GM21360 (cell line): ENCODE measurements at regions not wholly inside any gene's neighbourhood (a gene's known extent, or its start where the extent isn't known, plus 50 kb on each side); places are given as distances from the start of the nearest gene placed in this dataset.

Experiments
- ATAC-seq: cut with Tn5 transposase; IDR thresholded peaks from one replicate; pipeline ENCODE4 v1.9.1; 2021; ENCODE audit warnings: mild to moderate bottlenecking, moderate library complexity; ENCODE audit not compliant: unreplicated experiment

- peak; percentile 60 for ATAC-seq
These were observed 284.8 kb downstream of the ETS1 start for GRCh38 chr11:128302425-128303186.

- no peak for ATAC-seq
These were observed 285.6 kb downstream of the ETS1 start for GRCh38 chr11:128301756-128302155.

DNA sequence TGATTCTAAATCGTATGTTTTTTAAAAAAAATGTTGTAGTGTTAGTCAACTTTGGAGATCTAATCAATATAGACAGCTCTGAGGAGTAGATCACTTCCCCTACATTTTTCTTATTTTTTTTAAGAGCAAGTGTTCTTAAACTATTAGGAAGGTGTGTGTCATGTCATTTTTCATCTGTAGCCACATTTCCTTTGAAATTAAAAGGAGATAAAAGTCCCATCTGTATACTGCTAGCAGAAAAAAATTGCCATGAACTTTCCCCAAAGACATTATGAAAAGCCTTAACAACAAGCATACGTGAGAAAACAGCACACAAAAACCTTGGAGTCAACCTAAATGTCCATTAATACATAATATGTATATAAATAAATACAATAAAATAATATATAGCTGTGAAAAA, 286.6 kb downstream of the ETS1 start:
- ATAC-seq = no peak

DNA sequence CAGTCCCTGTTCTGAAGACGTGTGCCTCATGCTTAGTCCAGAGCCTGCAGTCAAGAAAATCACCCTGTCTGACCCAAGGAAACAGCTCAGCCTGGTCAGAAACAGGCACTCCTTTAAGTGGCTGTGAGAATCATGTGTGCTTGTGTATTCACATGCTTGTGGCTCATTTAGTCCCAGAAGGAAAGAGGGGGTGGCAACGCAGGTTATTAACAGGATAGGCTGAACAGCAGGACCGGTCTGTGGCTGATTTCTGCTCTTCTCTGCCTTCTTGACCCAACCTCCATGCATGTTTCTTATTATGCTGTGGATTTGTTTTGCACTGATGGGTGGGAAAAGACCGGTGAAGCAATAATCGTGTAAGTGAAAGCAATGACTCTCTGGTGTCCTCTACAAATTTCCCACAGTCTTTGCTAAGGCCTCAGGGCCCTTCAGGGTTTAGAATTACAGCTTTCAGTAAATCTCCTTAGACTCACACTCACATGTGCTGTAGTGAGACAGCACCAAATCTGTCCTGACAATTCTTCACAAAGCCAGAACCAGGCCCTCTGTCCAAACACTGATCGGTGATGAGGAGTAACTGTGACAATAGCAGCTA, 288.1 kb downstream of the ETS1 start:
- peak; percentile 45 for ATAC-seq

DNA sequence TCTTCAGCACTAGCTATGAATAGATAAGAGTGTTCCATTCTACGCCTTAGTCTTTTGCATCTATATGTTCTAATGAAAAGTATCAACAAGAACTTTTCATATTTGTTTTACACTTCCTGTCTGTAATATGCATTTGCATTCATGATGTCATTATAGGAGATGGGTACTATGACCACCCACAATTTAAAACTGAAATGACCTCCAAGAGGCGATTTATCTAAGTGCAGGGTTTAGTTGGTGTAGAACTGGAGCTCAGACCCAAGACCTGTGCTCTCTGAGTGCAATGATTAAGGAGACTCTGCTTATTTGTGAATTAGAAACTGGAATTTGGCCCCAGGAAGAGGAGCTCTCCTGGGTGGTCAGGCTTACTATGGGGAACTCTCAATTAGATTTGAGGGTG, 289.1 kb downstream of the ETS1 start:
- no peak for ATAC-seq

GRCh38 chr11:128297805-128298204, 289.6 kb downstream of the ETS1 start:
- ATAC-seq = no peak

DNA sequence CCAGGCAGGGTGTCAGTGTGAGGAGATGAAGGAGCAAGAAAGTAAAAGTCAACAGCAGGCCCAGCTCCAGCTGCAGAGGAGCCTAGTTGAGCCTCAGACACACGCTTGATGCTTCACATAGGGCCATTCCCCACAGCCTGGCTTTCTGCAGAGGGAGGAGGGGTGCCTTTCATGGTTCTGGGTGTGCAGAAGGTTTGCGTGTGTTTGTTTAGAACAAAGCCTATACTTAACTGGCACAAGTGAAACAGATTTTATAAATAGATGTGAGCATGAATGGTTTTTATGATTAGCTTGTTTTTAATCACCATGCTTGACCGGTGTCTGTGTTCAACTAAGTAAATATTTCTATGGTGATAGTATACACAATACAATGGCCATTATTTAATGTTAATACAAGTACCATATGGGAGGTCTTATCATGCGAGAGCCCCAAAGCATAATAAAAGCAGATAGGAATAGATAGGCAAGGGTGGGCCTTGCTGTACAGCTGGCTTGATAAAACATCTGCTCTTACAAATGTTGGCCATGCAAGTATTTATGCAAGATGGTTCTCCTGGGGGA, 290.2 kb downstream of the ETS1 start:
- no peak for ATAC-seq

- ATAC-seq = no peak
These were observed 292.7 kb downstream of the ETS1 start for GRCh38 chr11:128294671-128295050.

DNA sequence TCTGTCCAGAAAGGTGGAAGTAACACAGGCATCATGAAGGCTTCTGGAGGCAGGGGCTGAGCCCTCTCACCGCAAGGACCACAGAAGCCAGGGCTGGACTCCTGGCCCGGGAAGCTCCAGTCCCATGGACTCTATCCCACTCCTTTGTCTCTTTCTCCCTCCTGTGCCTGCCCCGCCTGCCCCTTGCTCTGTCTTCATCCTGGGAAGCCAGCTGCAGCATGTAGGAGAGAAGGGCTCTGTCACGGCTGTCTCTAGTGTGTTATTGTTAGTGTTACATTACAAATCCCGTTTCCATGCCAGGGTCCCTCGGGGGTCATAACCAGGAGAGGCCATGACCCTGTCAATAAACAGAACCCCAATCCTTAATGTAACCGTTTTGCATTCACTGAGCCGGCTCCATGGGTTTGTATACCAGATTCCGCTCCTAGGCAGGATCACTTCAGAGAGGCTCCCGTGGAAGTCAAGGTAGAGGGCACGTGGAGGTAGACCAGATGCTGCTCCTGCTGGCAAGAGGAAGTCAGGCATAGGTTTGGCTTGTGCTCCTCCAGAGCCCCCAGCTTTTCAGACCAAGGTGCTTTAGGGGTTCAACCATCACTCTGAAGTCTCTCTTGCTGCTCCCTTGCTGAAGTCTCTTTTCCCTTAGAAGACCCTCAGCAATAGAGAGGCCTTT, 293.2 kb downstream of the ETS1 start:
- no peak for ATAC-seq

DNA sequence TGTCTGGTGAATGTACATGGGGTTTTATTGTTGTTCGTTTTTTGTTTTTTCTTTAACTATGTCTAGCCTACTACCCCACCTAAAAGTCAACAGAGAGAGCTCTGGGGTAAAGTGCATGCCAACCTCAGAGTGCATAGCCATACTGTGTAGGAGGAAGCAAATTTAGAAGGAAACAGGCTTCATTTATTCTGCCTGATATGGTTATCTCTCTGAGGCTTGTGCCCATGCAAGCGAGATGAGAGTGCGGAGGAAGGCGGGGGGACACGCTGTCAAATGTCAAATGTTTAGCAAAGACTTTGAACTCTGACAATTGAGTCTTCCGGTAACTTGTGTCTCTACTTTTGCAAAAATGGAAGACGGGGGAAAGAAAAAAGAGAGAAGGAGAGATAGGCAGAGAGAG, 295.5 kb downstream of the ETS1 start:
- no peak for ATAC-seq

- no peak for ATAC-seq
These were observed 296.4 kb downstream of the ETS1 start for GRCh38 chr11:128291007-128291406.

GRCh38 chr11:128290106-128290840, 297.1 kb downstream of the ETS1 start:
- ATAC-seq = peak; percentile 83

DNA sequence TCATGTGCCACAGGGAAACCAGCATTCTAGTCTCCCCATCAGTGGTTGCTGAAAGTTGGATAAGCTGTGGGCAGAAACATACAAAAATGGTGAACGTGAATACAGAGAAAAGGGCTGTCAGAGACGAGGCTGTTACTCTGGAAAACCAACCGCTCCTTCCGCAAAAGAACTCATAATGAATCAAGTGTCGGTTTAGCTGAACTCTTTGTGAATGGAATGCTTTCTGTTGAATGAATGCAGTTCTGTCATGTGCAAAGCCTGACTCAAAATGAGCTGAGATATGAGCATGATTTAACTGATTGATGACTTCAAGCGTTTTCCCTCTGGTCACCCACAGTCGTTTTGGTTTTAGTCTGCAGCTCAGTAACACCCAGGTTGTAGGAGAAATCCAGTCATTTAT, 298.3 kb downstream of the ETS1 start:
- ATAC-seq = peak; percentile 35

- no peak for ATAC-seq
These were observed 299.0 kb downstream of the ETS1 start for GRCh38 chr11:128288368-128288767.

GRCh38 chr11:128285321-128285720, 302.0 kb downstream of the ETS1 start:
- ATAC-seq = no peak

- ATAC-seq = no peak
These were observed 302.7 kb downstream of the ETS1 start for GRCh38 chr11:128284634-128285033.

DNA sequence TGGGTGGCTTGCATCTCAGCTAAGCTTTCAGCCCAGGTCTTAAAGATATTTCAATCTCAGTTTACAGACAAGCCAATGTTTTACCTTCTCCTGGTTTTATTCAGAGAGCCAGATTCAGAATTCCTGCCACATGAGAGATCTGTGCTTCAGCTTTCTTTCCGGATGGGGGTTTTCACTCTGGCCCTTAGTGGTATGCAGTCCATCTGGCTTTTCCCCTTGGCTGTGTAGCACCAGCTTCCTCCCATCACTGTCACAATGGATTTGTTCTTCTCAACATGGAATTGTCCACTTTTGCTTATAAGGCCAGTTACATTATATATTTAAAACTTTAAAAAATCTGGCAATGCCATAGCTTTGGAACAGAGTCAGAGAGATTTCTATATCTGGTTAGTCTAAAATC, 303.9 kb downstream of the ETS1 start:
- ATAC-seq = no peak

DNA sequence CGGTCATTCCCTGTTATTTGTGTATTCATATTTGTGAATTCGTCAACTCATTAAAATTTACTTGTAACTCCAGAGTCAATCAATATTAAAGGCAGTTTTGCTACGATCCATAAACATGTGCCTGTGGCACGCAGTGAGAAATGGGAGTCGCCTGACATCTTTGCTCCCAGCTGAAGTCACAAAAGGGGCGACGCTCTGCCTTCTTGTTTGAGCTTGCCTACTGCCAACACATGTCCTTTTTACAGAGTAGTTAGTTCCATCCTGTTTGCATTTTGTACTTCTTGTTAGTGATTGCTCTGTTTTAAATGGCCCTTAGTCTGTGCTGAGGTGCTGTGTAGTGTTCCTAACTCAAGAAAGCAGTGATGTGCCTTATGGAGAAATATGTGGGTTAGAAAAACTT, 305.3 kb downstream of the ETS1 start:
- no peak for ATAC-seq

- ATAC-seq = no peak
These were observed 307.5 kb downstream of the ETS1 start for GRCh38 chr11:128279866-128280265.

GRCh38 chr11:128273736-128274135, 313.6 kb downstream of the ETS1 start:
- ATAC-seq = no peak

DNA sequence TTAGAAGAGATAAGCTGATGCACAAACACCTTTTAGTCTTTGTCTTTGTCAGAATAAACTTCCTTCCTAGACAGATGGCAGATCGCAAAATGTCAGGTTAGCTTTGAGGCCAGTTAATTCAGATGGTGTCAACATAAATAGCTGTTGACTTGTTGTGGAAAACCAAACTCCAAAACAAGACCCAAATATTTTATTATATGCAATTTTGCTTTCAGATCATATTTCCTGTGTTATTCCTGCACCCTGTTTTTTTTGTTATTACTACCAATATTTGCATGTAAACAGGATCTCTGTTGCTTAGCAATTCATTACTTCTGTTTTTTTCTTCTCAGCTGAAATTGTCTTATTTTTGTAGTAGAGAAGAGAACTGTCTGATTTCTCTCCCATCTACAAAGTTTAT, 316.0 kb downstream of the ETS1 start:
- no peak for ATAC-seq
